Neural crest cell (in vitro differentiated cells): ENCODE measurements at regions not wholly inside any gene's neighbourhood (a gene's known extent, or its start where the extent isn't known, plus 50 kb on each side); places are given as distances from the start of the nearest gene placed in this dataset.

Experiments used
- DNase-seq: peaks from one replicate; pipeline ENCODE4 v3.0.0; 2021; ENCODE audit warnings: low read depth, mixed read lengths, low spot score
- H3K27ac Mint-ChIP-seq: one replicate; pipeline ENCODE4 v1.8.0; 2021; ENCODE audit warnings: mild to moderate bottlenecking, mixed read lengths; ENCODE audit not compliant: unreplicated experiment
- H3K27me3 Mint-ChIP-seq: 2 replicates; pipeline ENCODE4 v1.8.0; 2021; ENCODE audit warnings: low read depth, mild to moderate bottlenecking, mixed read lengths
- H3K36me3 Mint-ChIP-seq: 2 replicates; pipeline ENCODE4 v1.8.0; 2021; ENCODE audit warnings: low read depth, mild to moderate bottlenecking, mixed read lengths
- H3K4me1 Mint-ChIP-seq: 2 replicates; pipeline ENCODE4 v1.8.0; 2021; ENCODE audit warnings: mixed read lengths
- H3K4me3 Mint-ChIP-seq: one replicate; pipeline ENCODE4 v1.8.0; 2021; ENCODE audit warnings: mild to moderate bottlenecking, mixed read lengths
- H3K9me3 Mint-ChIP-seq: 2 replicates; pipeline ENCODE4 v1.8.0; 2021; ENCODE audit warnings: mixed read lengths
- TF ChIP-seq, protein P1 (sequence below): fragments of 200-600 bp; sonication (generic); conservative IDR thresholded peaks from 2 replicates; pipeline ENCODE4 v1.5.0; 2021; ENCODE audit warnings: antibody characterized with exemption, mild to moderate bottlenecking

DNA sequence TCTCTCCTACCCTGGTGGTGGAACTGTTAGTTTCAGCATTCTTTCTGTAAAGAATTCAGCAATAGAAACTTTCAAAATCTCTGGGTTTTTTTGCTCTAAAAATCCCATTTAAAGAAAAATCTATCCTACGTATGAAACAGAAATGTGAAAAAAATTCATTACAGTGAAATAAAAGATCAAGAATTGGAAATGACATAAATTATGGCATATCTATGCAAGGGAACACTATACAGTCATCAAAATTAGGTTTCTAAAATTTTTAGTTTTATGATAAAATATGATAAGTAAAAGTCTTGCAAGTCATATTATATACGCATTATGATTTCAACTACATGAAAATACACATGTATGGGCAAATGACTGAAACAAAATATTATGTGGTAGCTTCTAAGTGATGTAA, 342.6 kb downstream of the CETN3 start:
- no peak for DNase-seq
- no peak overlapping the region for H3K27ac Mint-ChIP-seq
- H3K27me3 Mint-ChIP-seq, result no peaks in the 10 kb centered on the region
- H3K36me3 Mint-ChIP-seq, result peaks cover 2% of the 10 kb centered on the region
- no peak overlapping the region for H3K4me3 Mint-ChIP-seq
- H3K9me3 Mint-ChIP-seq, result no peaks in the 10 kb centered on the region
- TF ChIP-seq, protein P1, sequence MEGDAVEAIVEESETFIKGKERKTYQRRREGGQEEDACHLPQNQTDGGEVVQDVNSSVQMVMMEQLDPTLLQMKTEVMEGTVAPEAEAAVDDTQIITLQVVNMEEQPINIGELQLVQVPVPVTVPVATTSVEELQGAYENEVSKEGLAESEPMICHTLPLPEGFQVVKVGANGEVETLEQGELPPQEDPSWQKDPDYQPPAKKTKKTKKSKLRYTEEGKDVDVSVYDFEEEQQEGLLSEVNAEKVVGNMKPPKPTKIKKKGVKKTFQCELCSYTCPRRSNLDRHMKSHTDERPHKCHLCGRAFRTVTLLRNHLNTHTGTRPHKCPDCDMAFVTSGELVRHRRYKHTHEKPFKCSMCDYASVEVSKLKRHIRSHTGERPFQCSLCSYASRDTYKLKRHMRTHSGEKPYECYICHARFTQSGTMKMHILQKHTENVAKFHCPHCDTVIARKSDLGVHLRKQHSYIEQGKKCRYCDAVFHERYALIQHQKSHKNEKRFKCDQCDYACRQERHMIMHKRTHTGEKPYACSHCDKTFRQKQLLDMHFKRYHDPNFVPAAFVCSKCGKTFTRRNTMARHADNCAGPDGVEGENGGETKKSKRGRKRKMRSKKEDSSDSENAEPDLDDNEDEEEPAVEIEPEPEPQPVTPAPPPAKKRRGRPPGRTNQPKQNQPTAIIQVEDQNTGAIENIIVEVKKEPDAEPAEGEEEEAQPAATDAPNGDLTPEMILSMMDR, result no peak
- H3K4me1 Mint-ChIP-seq, result no peaks in the 10 kb centered on the region

DNA sequence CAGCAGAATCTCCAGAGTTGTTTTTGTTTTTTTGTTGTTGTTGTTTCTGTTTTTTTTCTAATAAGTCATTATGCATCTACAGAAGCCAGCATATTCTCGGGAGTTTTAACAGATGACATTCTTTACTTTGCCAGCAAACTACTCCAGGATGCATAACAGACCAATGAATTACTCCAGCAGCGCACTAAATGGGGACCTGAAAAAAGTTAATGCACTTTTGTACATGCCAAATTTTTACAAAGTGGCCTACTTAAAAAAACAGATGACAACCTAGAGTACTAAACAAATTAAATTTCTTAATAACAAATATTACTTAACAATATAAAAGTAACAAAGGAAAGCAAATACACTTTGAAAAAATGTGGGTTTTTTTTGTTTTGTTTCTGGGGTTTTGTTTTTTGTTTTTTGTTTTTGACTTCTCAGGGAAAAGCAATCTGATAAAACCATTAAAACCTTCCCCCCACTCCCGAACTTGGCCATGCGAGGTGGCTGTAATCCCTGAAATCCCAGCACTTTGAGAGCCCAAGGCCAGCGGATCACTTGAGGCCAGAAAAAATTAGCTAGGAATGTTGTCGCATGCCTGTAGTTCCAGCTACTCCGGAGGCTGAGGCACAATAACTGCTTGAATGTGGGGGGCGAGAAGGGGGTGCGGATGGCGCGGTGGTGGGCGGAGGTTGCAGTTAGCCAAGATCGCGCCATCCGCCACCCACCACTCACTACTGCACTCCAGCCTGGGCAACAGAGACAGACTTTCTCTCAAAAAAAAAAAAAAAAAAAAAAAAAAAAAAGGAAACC, 352.4 kb downstream of the CETN3 start:
- H3K36me3 Mint-ChIP-seq, result no peaks in the 10 kb centered on the region
- DNase-seq, result no peak
- TF ChIP-seq, protein P1, result no peak
- no peaks in the 10 kb centered on the region for H3K27me3 Mint-ChIP-seq
- H3K4me3 Mint-ChIP-seq, result no peak overlapping the region
- no peaks in the 10 kb centered on the region for H3K9me3 Mint-ChIP-seq
- no peaks in the 10 kb centered on the region for H3K4me1 Mint-ChIP-seq
- no peak overlapping the region for H3K27ac Mint-ChIP-seq

DNA sequence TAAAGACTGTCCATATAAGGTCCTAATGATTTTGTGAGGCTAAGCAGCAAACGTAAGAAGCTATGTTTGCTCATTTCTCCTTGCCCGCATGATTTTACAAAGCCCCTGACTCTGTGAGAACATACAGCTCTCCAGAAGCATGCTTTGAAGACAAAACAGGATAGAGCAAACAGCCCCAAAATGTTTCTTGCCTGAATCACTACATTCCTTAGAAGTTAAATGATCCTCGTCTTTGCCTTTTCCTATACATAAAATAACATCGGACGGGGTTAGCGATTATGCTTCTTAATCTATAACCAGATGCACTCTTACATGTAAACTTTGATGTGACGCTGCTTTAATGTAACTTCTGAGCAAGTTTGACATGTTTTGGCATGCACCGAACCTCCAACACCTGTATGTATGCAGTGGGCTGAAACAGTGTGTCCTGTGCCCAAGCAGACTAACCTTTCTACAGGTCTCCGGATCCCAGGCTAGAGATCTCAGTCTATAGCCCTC, 353.7 kb downstream of the CETN3 start:
- Mint-ChIP-seq H3K27ac (no peak overlapping the region), H3K9me3 (no peaks in the 10 kb centered on the region), H3K4me3 (no peak overlapping the region), H3K36me3 (no peaks in the 10 kb centered on the region), H3K4me1 (no peaks in the 10 kb centered on the region), H3K27me3 (no peaks in the 10 kb centered on the region)
- DNase-seq, result no peak
- TF ChIP-seq, protein P1, result no peak

DNA sequence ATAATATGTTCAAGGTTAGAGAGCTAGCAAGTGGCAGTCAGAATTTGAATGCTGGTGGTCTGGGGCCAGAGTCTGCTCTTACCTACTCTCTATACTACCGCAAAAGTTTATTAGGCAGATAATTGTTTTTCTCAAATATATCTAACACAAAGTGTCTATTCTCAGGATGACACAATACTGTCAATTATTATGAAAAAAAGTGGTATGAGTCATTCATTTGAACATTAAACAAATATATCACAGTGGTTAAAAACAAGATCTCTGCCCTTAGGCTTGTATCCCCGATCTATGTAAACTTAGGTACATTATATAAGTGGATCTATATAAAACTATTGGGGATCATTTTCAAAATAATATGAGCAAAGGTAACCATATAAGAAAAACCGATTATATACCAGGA, 354.9 kb downstream of the CETN3 start:
- no peak for DNase-seq
- Mint-ChIP-seq H3K9me3 (no peaks in the 10 kb centered on the region), H3K4me1 (no peaks in the 10 kb centered on the region), H3K27ac (no peak overlapping the region), H3K4me3 (no peak overlapping the region), H3K36me3 (no peaks in the 10 kb centered on the region), H3K27me3 (no peaks in the 10 kb centered on the region)
- TF ChIP-seq, protein P1, result no peak

DNA sequence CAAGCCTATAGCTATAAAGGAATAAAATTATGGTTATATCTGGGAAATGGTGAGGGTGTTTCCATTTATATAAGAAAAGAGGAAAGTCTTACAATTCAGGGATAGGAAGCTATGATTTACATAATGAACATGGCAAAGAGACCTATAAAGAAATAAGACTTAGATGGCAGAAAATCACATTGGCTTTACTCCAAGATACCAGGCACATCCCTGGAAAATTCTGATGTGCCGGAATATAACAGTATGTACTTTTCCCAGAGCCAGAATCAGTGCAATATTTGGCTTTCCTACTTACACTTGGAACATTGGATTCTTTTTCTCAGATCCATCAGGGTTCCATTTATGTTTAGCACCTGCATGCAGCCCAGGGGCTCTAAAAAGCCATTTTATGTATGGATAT, 357.8 kb downstream of the CETN3 start:
- no peak for DNase-seq
- Mint-ChIP-seq H3K27ac (no peak overlapping the region), H3K27me3 (no peaks in the 10 kb centered on the region), H3K9me3 (peaks cover 3% of the 10 kb centered on the region), H3K36me3 (peaks cover 3% of the 10 kb centered on the region), H3K4me3 (no peak overlapping the region), H3K4me1 (no peaks in the 10 kb centered on the region)
- TF ChIP-seq, protein P1, result no peak
